Fibroblast of lung (primary cell): ENCODE measurements at regions not wholly inside any gene's neighbourhood (a gene's known extent, or its start where the extent isn't known, plus 50 kb on each side); places are given as distances from the start of the nearest gene placed in this dataset.

Source experiments
- DNase-seq, 2 donors: peaks; one replicate each; pipeline versions ENCODE4 v3.0.0 to v3.0.0-alpha.2; 2010; ENCODE audit warnings: low read depth in 2 of 2
- H2AFZ ChIP-seq: 2 replicates; pipeline ENCODE4 v1.5.1; 2012; ENCODE audit warnings: low read length, control low read depth, inconsistent platforms
- H3K27ac ChIP-seq: 2 replicates; pipeline ENCODE4 v1.5.1; 2011; ENCODE audit warnings: low read length, control low read depth; ENCODE audit not compliant: insufficient read depth
- H3K27me3 ChIP-seq: 2 replicates; pipeline ENCODE4 v1.5.1; 2011; ENCODE audit warnings: mild to moderate bottlenecking, low read length; ENCODE audit not compliant: control insufficient read depth, insufficient read depth
- H3K36me3 ChIP-seq: 2 replicates; pipeline ENCODE4 v1.5.1; 2011; ENCODE audit warnings: low read length; ENCODE audit not compliant: control insufficient read depth, insufficient read depth
- H3K4me1 ChIP-seq: 2 replicates; pipeline ENCODE4 v1.5.1; 2011; ENCODE audit warnings: low read length; ENCODE audit not compliant: control insufficient read depth, insufficient read depth; ENCODE audit errors: extremely low read depth
- H3K4me2 ChIP-seq: 2 replicates; pipeline ENCODE4 v1.5.1; 2011; ENCODE audit warnings: low read length, control low read depth; ENCODE audit not compliant: insufficient read depth; ENCODE audit errors: extremely low read depth
- H3K4me3 ChIP-seq, 4 experiments: fragments of 200-600 bp in 1 of 4; sonication (generic) in 1 of 4; replicated peaks in 1 of 4; 2 replicates each; pipeline ENCODE4 v1.5.1; 2011 to 2016; ENCODE audit warnings: low read length in 4 of 4, low read depth in 3 of 4, mild to moderate bottlenecking in 3 of 4, control low read depth in 2 of 4, inconsistent platforms in 1 of 4, mixed read lengths in 1 of 4; ENCODE audit not compliant: insufficient read depth in 1 of 4; ENCODE audit errors: control extremely low read depth in 1 of 4
- H3K79me2 ChIP-seq: 2 replicates; pipeline ENCODE4 v1.5.1; 2012; ENCODE audit warnings: mild to moderate bottlenecking, low read length, inconsistent platforms; ENCODE audit not compliant: control insufficient read depth, insufficient read depth
- H3K9ac ChIP-seq: 2 replicates; pipeline ENCODE4 v1.5.1; 2011; ENCODE audit warnings: mild to moderate bottlenecking, low read length, control low read depth; ENCODE audit not compliant: insufficient read depth
- H3K9me3 ChIP-seq: 2 replicates; pipeline ENCODE4 v1.5.1; 2012; ENCODE audit warnings: low read depth, low read length; ENCODE audit not compliant: control insufficient read depth, insufficient read depth
- H4K20me1 ChIP-seq: 2 replicates; pipeline ENCODE4 v1.5.1; 2011; ENCODE audit warnings: low read length; ENCODE audit not compliant: control insufficient read depth, insufficient read depth; ENCODE audit errors: extremely low read depth
- CTCF ChIP-seq, 2 donors: IDR thresholded peaks in 1 of 2; conservative IDR thresholded peaks in 1 of 2; 1 replicate in 1 of 2; 2 replicates in 1 of 2; pipeline ENCODE4 v1.5.1; 2011 to 2012; ENCODE audit warnings: low read length in 2 of 2, control low read depth in 1 of 2, inconsistent platforms in 1 of 2, low read depth in 1 of 2, mild to moderate bottlenecking in 1 of 2
- EZH2 ChIP-seq: IDR thresholded peaks from 2 replicates; pipeline ENCODE4 v1.5.1; 2012; ENCODE audit warnings: low read length, control low read depth, mild to moderate bottlenecking; ENCODE audit errors: missing control alignments

GRCh38 chr5:4725594-4725993, 414.5 kb upstream of the ADAMTS16 start:
- Histone ChIP-seq H3K27me3 (no peaks in the 10 kb centered on the region), H3K36me3 (no peaks in the 10 kb centered on the region), H3K27ac (no peak overlapping the region), H4K20me1 (no peaks in the 10 kb centered on the region), H3K79me2 (no peaks in the 10 kb centered on the region), H3K4me3 (no peak overlapping the region), H3K9ac (no peak overlapping the region), H2AFZ (no peak overlapping the region), H3K9me3 (no peaks in the 10 kb centered on the region), H3K4me1 (no peaks in the 10 kb centered on the region), H3K4me2 (no peak overlapping the region)
- DNase-seq: no peak
- TF ChIP-seq CTCF (conservative IDR thresholded peaks at IDR 0.05 in 1 of 2, IDR thresholded peaks at IDR 0.05 in 1 of 2; ENCODE audit: low read depth in 1 of 2, low read length in 2 of 2): no peak
- TF ChIP-seq EZH2: no peak

GRCh38 chr5:4730279-4730678, 409.9 kb upstream of the ADAMTS16 start:
- TF ChIP-seq EZH2 (no peak), CTCF (conservative IDR thresholded peaks at IDR 0.05 in 1 of 2, IDR thresholded peaks at IDR 0.05 in 1 of 2; ENCODE audit: low read depth in 1 of 2, low read length in 2 of 2) (no peak)
- no peaks in the 10 kb centered on the region for H3K36me3 ChIP-seq
- no peak overlapping the region for H3K4me2 ChIP-seq
- H3K79me2 ChIP-seq: no peaks in the 10 kb centered on the region
- DNase-seq: no peak
- no peak overlapping the region for H3K27ac ChIP-seq
- H3K4me1 ChIP-seq: no peaks in the 10 kb centered on the region
- H3K27me3 ChIP-seq: no peaks in the 10 kb centered on the region
- no peaks in the 10 kb centered on the region for H4K20me1 ChIP-seq
- no peak overlapping the region for H3K9ac ChIP-seq
- no peak overlapping the region for H3K4me3 ChIP-seq
- H3K9me3 ChIP-seq: no peaks in the 10 kb centered on the region
- no peak overlapping the region for H2AFZ ChIP-seq

DNA sequence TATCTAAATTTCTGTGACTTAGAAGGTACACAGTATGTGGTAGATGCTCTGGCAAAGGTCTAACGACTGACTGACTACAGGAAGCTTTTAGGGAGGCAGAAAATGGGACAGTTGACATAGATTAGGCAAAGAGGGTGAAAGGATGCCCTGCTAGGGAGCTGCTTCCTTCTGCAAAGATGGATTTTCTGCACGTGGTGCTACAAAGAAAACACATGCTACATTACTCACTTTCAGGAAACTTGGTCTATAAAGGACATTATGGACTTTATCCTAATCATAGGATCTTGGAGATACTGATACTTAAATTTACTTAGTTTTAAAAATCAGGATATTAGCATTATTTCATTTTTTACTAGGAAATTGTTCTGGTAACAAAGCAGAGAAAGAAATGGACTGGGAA, 405.8 kb upstream of the ADAMTS16 start:
- no peaks in the 10 kb centered on the region for H3K4me1 ChIP-seq
- H4K20me1 ChIP-seq: no peaks in the 10 kb centered on the region
- H3K27me3 ChIP-seq: no peaks in the 10 kb centered on the region
- H3K27ac ChIP-seq: no peak overlapping the region
- no peaks in the 10 kb centered on the region for H3K36me3 ChIP-seq
- TF ChIP-seq CTCF (conservative IDR thresholded peaks at IDR 0.05 in 1 of 2, IDR thresholded peaks at IDR 0.05 in 1 of 2; ENCODE audit: low read depth in 1 of 2, low read length in 2 of 2): no peak
- TF ChIP-seq EZH2: no peak
- no peak for DNase-seq
- no peaks in the 10 kb centered on the region for H3K79me2 ChIP-seq
- H2AFZ ChIP-seq: no peak overlapping the region
- no peak overlapping the region for H3K4me3 ChIP-seq
- no peak overlapping the region for H3K4me2 ChIP-seq
- no peaks in the 10 kb centered on the region for H3K9me3 ChIP-seq
- no peak overlapping the region for H3K9ac ChIP-seq
